NCI-H748 (cell line): ENCODE measurements at regions not wholly inside any gene's neighbourhood (a gene's known extent, or its start where the extent isn't known, plus 50 kb on each side); places are given as distances from the start of the nearest gene placed in this dataset.

Experiments
- DNase-seq: peaks from one replicate; lab custom pipeline; 2025; ENCODE audit not compliant: unreplicated experiment; lab: John Stamatoyannopoulos, UW

GRCh38 chr1:117678246-117678977 lies 72.6 kb downstream of the TENT5C start:
- DNase-seq: no peak

DNA sequence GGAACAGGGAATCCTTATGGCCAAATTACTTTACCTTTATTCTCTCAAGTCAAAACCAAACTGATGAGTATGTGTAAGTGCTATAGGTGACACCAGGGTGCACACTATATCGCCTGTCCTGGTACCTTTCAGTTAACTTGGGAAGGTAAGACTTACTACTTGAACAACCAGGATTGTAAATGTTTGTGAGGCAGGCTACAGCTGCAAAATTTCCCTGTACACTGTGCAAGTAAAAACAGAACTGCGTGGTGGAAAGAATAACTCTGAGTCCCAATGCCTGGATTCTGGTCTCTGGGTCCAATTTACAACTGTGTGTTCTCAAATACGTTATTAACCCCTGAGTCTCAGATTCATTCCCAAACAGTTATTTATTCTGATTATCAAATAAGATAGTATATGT lies 73.5 kb downstream of the TENT5C start:
- DNase-seq: no peak

- no peak for DNase-seq
Observed at GRCh38 chr1:117679868-117680267, 74.0 kb downstream of the TENT5C start.

GRCh38 chr1:117680316-117681002 lies 74.6 kb downstream of the TENT5C start:
- no peak for DNase-seq

DNA sequence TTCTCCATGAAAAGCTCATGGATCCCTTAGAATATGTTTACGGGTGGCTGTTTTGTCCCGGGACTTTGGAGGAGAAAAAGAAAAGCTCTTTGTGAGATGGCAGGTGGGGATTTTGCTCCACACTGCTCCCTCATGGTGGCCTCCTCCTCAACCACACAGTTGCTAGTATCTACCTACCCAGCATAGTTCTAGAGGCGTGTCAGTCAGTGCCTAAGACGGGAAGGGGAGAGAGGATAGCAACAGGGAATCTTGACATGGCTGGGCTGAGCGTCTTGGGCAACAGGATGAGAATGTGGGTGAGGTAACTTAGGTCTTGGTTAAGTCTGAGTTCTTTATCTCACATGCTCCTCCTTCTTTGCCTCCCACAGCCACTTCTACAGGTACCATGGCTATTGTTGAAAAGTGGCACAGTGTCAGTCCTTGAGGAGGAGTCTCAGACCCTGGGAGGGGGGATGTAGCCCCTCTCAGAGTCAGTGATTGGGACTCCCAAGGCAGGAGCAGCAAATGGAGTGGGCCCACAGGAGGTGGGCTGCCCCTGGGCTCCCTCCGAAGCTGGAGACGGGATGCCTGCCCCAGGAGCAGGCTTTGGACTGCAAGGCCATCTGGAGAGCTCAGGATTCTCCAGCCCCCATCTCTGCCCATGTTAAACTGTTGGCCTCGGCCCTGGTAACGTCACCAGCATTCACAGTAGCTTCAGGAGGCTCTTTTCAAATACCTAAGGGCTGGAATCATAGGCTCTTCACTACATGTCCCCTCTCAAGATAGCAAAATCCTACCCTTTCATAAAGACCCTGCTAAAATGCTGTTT lies 75.4 kb downstream of the TENT5C start:
- no peak for DNase-seq

GRCh38 chr1:117681901-117682250 lies 76.0 kb downstream of the TENT5C start:
- DNase-seq: no peak

DNA sequence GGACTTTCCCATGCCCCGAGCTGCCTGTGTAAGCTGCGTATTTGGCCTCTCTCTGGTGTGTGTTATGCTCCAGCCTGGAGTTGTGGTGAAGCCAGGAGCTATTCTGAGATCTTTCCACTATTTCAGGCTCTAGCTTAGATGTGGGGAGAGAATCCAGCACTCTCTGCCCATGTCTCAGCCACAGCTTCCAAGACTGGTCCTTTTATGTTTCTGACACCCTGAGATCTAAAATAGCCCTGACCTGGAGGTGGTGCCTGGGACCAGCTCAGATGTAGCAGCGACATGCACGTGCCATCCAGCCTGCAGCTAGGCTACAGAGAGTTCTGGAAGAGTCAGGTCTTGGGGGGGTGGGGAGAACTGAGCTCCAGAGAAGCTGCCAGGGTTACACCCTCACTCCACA lies 76.5 kb downstream of the TENT5C start:
- no peak for DNase-seq

GRCh38 chr1:117683571-117684285 lies 77.9 kb downstream of the TENT5C start:
- no peak for DNase-seq

DNA sequence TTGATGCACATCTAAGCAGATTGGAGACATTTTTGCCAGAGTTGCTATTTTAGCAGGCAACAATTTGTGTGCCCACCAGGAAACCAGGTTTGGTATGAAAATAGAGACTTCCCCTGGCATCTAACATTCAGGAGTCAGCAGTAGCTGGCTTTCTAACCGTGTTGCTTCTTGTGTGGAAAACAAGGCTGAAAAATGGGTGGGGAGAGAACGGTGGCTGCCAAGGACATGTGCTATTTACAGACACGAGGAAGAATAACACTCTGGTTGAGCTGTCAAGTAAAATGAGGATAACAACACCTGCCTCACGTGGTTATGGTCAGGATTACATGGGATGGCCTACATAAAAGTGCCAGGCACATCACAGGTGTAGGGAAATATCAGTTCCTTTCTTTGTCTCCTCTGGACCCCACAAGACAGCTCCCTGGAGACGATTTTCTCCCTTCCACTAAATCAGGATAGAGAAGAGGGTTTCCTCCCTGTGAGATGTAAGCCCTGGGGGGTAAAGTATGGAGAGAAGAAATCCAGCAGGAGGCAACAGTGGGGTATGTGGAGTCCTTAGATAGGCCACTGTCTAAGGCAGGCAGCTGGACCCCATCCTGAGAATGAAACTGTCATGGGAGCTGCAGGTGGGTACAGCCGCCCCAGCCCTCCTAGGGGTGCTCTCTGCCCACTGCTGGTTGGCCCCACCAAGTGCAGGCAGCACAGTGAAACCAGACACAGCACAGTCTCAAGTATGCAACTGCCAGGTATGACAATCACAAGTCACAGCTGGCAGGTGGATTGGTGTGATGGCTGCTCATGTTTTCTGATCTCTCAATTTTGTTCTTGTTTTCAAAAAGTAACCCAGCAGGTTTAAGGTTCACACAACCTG lies 80.3 kb downstream of the TENT5C start:
- DNase-seq: no peak

DNA sequence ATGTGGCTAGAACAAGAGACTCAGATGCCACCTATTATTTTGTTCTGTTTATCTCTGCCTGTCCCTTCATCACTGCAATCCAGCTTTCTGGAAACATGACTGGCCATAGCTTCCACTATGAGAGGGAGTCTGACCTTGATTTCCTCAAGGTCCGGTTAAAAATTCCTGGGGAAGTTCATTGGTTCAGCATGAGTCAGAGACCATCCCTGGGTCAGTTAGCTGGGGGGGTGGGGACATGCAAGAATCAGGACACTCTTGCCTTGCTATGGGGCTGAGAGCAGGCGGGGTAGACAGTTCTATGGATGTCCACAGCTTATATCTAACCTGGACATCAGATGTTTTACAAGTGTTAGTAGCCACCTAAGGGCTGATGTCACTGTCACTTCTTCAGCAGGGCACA lies 81.1 kb downstream of the TENT5C start:
- DNase-seq: no peak

DNA sequence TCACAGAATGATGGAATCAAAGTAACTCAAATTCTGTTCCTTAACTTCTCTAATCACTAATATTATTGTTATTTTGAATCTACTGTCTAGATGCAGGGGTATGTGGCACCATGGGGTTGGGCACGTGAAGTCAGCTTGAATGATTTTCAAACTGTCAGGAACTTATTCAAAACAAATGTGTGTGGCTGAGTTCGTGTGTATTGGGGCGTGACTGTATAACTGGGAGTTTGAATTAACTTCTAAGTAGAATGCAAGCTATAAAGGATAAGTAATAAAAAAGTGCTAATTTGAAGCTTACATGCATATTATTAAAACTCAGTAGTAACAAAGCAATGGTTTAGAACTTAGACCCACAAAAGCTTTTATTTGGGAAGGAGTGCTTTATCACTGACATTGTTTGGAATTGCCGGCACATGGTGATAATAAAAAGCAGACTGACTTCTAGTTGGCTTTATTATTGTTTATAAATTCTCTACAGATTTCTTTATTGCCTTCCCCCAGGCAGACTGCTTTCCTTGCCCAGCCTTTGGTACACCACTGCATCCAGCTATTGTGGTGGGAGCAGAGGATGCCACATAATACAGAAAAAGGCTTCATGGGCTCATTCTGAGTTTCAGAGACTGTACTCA lies 84.3 kb downstream of the TENT5C start:
- no peak for DNase-seq

- no peak for DNase-seq
Observed at GRCh38 chr1:117691942-117692341, 86.1 kb downstream of the TENT5C start.

DNA sequence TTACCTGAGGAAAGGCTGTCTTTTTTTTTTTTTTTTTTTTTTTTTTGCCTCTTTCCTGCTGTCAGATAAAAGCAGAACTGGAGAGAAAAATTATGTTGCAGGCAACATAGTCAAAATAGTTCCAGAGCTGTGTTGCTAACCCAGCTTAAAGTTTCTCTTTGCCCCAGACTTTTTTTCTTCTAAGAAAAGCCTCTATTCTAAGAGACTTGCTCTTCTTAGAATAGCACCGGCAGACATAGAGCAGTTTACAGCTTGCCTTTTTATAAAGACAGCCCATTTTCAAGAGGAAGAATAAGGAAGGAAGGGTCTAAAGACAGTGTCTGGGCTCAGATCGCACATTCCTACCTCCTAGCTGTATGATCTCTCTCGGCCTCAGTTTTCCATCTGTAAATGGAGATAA lies 88.7 kb downstream of the TENT5C start:
- DNase-seq: no peak

DNA sequence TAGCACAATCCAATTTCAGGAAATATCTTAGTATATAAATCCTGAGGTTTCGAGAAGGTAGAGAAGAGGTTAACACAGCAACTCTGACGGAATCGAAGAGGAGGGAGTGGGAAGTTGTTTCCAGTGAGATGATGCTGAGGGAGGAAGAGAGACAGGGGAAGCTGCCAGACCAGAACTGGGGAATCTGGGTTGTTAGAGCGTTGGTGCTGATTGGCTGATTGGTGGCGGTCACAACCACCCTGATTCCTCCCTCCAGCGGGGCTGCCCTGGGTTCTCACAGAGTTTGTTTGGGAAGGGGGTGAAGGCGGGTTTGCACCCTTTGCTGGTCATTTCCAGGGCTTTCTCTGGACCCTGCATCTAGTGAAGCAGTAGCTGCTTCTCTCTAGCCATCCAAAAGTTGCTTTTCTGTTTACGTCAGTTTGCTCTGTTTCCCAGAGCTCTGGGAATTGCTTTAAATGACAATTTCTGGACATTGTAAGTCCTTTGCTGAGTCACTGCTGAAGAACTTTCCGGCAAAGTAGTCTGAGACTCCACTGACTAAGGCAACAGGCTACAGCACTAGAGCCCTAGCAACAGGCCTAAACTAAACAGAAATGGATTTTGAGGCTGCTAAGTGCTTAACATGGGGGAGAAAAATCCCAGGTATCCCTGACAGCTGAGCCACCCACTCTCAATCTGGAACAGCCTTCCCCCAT lies 90.1 kb downstream of the TENT5C start:
- no peak for DNase-seq

DNA sequence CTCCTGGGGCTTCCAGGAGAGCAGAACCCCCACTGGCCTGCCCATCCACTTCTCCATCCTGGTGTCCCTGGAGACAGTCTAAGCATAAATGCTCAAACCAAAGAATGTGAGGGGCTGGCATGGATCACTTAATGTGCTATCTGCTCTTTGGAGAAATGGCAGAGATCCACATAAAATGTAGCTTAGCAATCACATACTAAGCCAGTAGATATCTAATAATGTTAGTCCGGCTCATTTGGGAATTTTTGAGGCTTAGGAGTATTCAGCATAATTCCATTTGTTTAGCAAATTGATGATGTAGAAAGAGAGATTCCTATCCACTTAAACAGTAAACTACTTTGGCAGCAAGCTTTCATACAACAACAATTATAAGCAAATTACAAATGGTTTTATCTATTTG lies 90.7 kb downstream of the TENT5C start:
- DNase-seq: no peak

DNA sequence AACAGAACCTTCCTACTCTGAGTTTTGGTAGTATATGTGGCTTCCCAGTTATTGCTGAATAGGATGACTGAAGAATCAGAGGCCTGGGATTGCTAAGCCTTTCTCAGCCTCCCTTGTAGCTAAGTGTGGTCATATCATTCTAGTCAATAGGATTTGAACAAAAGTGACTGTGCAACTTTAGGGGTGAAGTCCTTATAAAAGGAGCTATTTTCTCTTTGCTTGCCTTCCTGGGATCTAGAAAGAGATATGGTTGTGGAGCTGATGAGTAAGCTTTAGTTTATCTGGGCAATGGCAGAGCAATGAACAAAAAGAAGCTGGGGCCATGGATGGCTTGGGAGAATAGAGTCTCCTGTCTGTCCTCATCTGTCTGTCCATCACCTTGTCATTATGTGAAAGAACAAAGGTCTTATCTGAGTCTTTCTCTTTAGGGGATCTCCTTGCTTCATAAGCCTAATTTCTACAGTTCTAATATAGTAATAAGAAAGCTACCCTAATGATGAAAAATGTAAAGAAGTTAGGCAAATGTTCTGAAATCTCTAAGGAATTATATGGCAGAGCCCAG lies 91.5 kb downstream of the TENT5C start:
- no peak for DNase-seq

- no peak for DNase-seq
Observed at GRCh38 chr1:117698398-117699160, 92.7 kb downstream of the TENT5C start.

DNA sequence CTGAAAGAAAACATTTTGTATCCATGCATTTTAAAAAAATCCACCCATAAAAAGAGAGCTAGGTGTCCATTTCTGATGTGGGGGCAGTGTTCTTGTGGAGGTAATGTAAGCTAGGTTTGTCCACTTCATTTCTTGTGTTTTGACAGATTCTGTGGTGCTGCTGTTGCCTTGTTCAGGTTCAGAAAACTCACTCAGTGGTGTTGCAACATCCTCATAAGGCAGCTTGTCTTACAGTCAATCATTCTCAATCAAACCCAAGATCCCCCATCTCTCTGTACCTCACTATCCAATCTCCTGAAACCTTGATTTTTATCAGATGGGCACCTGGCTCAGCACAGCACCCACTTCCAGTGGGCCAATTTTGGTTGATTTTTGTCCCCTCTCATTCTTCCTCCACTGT lies 94.1 kb downstream of the TENT5C start:
- DNase-seq: no peak
